Stimulated activated CD8-positive, alpha-beta memory T cell treated with anti-CD3 and anti-CD28 coated beads, Interleukin-2, amount 100 ng/mL, for 48 hours (primary cell): ENCODE measurements at regions not wholly inside any gene's neighbourhood (a gene's known extent, or its start where the extent isn't known, plus 50 kb on each side); places are given as distances from the start of the nearest gene placed in this dataset.
"Not testable (repeated sequence)": the region's sequence is repeated elsewhere in the genome, so short reads cannot be mapped to it uniquely, and the experiment has no call there.

Source experiments
- DNase-seq, 2 donors: peaks; one replicate each; pipeline ENCODE4 v3.0.0-alpha.2; 2020; ENCODE audit warnings: low read depth in 2 of 2

DNA sequence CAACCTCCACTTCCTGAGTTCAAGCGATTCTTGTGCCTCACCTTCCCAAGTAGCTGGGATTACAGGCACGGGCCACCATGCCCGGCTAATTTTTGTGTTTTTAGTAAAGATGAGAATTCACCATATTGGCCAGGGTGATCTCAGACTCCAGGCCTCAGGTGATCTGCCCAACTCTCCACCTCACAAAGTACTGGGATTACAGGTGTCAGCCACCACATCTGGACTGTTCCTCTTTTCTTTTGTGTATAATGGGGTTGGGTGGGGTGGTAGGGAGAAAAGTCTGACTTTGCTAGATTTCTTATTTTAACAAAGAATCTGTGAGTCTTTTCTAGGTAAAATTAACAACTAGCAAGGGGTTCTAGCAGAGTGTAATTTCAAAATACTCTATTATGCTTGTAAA is 92.7 kb upstream of the AMN1 start:
- DNase-seq = no peak

- DNase-seq = no peak
Observed at GRCh38 chr12:31820832-31821231, 92.0 kb upstream of the AMN1 start.

- no peak for DNase-seq
Observed at GRCh38 chr12:31819427-31819826, 90.6 kb upstream of the AMN1 start.

- DNase-seq = no peak
Observed at GRCh38 chr12:31818623-31819268, 89.9 kb upstream of the AMN1 start.

- DNase-seq = no peak
Observed at GRCh38 chr12:31817120-31817519, 88.3 kb upstream of the AMN1 start.

- no peak for DNase-seq
Observed at GRCh38 chr12:31815096-31815495, 86.3 kb upstream of the AMN1 start.

- DNase-seq = no peak
Observed at GRCh38 chr12:31813305-31813704, 84.5 kb upstream of the AMN1 start.

DNA sequence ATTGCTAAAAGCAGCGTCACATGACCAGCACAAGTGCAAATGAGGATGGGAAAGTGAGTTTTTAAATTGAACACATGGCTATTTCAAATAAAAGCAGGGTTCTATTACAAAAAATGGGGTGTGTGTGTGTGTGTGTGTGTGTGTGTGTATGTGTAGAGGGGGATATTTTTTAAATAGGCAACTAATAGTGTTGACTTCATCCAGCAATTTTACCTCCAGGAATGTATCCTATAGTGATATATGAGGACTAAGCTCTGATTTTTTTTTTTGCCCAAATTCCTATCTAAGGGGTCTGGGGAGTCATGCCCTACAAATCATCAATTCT is 78.9 kb upstream of the AMN1 start:
- no peak for DNase-seq

DNA sequence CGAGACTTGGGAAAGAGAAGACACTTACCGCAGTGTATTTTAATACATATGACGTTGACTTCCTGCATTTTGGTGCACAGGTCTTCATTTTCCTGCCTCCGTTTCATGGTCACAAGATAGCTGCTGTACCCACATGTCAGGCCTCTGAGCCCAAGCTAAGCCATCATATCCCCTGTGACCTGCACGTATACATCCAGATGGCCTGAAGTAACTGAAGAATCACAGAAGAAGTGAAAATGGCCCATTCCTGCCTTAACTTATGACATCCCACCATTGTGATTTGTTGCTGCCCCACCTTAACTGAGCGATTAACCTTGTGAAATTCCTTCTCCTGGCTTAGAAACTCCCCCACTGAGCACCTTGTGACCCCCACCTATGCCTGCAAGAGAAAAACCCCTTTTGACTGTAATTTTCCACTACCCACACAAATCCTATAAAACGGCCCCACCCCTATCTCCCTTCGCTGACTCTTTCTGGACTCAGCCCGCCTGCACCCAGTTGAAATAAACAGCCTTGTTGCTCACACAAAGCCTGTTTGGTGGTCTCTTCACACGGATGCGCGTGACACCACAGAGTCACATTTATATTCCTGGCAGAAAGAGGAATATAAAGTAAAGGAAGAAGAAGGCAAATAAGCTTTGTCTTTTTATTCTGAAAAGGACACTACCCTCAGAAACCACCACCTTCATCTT is 78.4 kb upstream of the AMN1 start:
- DNase-seq = not testable (repeated sequence)

DNA sequence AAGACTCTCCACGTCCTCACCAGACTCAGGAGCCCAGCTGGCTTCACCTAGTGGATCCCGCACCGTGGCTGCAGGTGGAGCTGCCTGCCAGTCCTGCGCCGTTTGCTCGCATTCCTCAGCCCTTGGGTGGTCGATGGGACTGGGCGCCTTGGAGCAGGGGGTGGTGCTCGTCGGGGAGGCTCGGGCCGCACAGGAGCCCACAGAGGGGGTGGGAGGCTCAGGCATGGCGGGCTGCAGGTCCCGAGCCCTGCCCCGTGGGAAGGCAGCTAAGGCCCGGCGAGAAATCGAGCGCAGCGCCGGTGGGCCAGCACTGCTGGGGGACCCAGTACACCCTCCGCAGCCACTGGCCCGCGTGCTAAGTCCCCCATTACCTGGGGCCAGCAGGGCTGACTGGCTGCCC is 76.9 kb upstream of the AMN1 start:
- not testable (repeated sequence) for DNase-seq

- DNase-seq = not testable (repeated sequence)
Observed at GRCh38 chr12:31804707-31805106, 75.9 kb upstream of the AMN1 start.

- no peak for DNase-seq
Observed at GRCh38 chr12:31804185-31804504, 75.3 kb upstream of the AMN1 start.

DNA sequence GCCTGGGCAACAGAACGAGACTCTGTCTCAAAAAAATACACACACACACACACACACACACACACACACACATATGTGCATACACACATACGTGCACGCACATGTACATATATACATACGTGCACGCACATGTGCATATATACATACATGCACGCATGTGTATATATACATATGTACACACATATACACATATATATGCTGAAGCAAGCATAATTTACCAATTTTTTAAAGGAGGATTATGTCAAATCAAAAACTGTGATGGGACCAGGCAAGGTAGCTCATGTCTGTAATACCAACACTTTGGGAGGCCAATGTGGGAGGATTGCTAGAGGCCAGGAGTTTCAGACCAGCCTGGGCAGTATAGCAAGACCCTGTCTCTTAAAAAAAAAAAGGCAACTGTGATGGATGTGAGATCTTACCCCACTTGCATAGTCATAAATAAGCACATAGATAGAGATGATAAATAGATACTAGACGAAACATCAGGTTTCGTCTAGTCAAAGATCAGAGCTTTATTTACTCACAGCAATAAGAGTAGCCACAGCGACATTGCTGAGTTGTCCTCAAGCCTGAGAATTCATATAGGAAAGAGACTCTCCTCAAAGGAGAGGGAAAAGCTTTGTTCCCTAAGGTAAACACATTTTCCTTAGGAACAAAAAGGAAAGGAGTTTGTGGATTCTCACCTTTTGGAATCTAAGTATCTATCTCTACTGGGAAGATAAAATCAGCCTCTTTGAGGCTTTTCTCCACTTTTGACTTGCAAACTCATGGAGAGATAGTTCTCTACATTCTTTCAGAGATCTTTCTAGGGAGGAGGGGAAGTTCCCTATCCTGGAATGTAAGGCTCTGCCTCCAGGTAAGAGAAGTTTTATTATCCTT is 74.7 kb upstream of the AMN1 start:
- no peak for DNase-seq

- DNase-seq = no peak
Observed at GRCh38 chr12:31801872-31802271, 73.1 kb upstream of the AMN1 start.

GRCh38 chr12:31797230-31797872 is 68.5 kb upstream of the AMN1 start:
- no peak for DNase-seq

DNA sequence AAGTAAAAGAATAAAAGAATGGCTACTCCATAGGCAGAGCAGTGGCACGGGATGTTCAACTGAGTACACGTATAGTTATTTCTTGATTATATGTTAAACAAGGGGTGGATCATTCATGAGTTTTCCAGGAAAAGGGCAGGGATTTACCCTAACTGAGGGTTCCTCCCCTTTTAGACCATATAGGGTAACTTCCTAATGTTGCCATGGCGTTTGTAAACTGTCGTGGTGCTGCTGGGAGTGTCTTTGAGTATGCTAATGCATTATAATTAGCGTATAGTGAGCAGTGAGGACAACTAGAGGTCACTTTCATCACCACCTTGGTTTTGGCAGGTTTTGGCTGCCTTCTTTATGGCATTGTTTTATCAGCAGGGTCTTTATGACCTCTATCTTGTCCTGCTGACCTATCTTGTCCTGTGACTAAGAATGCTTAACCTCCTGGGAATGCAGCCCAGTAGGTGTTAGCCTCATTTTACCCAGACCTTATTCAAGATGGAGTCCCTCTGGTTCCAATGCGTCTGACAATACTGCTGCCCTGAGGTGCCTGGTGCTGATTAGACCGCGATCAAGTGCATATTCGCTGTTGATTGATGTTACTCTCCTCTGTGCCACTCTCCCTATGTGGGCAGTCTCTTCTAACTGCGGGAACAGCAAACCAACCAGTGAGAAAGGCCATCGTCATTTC is 67.6 kb upstream of the AMN1 start:
- DNase-seq = no peak

DNA sequence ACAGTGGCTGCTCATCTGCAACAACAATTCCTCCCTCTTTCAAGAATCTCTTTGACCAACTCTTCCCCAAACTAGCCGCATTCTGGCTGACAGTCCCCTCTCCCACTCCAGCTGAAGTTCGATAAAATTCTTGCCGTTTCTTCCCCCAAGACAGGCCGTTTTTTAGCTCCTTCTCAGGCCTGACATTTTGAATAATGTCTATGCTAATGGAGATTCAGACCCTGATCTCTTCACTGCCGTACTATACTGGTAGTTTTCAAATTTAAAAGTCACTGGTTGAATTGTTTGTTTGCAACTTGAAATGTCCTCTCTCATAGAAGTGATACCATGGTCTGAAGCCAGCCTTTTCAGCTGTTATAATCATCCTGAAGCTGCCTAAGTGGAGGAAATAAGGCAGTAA is 65.9 kb upstream of the AMN1 start:
- DNase-seq = no peak

DNA sequence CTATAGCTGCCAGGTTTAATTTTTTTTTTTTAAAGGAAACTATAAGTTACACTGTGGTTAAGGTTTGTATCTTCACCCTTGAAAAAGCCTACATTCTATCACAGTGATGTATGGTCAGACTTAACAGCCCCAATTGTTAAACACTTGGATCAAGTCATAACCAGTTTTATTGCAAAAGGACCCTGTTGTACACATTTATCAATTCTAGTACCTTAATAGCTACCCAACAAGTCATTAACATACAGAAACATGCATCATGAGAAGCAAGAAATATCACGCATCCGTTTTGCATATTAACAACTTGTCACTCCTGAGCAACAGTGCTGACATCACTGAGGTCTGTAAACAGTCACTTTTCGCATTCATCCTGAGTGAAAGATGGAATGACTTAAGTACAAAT is 62.4 kb upstream of the AMN1 start:
- DNase-seq = not testable (repeated sequence)

DNA sequence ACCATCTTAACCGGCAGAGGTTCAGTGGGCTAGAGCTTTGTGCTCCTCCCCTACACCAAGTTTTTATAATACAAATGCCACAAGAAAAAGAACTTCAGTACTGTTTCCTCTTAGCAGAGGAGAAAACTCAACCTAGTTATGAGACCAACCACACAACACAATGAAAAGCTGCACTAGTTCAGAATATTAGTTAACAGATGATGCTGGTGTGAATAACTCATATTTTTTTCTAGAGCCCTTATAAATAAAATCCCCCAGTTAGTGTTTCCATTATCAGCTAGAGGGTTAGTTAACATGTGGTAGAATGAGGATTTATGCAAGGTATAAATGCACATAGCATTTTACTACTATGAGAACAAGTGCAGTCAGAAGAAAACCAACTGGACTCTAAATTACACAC is 61.9 kb upstream of the AMN1 start:
- DNase-seq = no peak

DNA sequence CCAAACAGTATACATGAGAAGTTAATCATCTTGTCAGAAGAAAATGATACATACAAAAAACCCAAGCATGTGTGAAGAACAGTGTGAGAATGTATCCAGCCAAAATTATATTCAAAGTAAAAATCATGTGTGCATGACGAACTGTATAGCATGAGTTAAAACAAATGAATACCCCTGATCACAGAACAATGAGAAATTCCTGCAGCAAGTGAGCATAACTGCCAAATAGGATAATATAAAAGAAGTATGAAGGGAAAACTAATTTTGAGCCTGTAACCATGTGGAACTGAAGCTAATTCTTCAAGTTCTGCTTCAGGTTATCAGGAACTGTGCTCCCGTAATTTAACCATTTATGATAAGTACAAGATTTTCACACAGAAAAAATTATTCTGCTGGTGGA is 56.5 kb upstream of the AMN1 start:
- no peak for DNase-seq

DNA sequence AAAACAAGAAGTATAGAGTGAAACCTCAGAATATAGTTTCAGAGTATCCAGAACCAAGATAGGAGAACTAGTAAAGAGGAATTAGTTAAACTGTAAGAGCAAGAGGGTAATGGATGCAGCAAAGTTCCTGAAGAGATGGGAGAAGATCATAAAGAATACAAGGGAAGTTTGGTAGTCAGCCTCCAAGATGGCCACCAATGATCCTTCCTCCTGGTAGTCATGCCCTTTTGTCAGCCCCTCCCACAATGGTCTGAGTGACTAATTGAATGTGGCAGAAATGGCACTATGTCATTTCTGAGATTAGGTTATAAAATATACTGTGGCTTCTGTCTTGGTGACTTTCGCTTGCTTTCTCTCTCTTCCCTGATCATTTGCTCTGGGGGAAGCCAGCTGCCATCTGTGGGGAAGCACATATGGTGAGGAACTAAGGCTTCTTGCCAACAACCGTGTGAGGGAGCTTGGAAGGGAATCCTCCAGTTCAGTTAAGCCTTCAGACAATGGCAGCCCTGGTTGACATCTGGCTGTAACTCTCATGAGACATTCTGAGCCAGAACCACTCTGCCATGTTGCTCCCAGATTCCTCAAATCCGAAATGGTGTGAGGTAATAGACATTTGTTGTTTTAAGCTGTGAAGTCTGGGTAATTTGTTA is 55.3 kb upstream of the AMN1 start:
- DNase-seq = no peak

DNA sequence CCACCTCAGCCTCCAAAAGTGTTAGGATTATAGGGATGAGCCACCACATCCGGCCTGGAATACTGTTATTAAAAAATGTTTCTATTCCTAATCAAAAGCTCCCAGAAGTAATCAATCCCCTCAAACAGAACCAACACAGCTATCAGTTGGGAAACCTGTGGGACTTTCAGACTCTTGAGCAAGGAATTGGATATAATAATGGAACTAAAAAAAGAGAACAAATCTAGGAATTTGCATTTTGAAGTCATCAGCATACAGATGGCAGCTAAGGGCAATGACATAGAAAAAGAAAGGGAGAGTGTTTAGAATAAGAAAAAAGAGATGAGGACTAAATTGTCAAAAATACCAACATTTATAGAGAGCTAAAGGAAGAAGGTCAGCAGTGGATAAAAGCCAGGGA is 54.7 kb upstream of the AMN1 start:
- no peak for DNase-seq
